WTC11 (cell line): ENCODE measurements at regions not wholly inside any gene's neighbourhood (a gene's known extent, or its start where the extent isn't known, plus 50 kb on each side); places are given as distances from the start of the nearest gene placed in this dataset.
A peak's percentile ranks its signal among the peaks of the same experiment; 100 is the strongest.

Source experiments
- ATF1 ChIP-seq: sonication (generic); formaldehyde crosslinking; IDR thresholded peaks from 2 replicates; pipeline ENCODE4 v1.8.1; 2023; ENCODE audit warnings: mild to moderate bottlenecking, moderate library complexity, missing genetic modification reagents
- E2F1 ChIP-seq: sonication (generic); formaldehyde crosslinking; IDR thresholded peaks from 2 replicates; pipeline ENCODE4 v1.8.0; 2022; ENCODE audit warnings: mild to moderate bottlenecking, missing genetic modification reagents
- E2F5 ChIP-seq: sonication (generic); formaldehyde crosslinking; IDR thresholded peaks from 2 replicates; pipeline ENCODE4 v1.8.1; 2022; ENCODE audit warnings: mild to moderate bottlenecking, moderate library complexity, missing genetic modification reagents
- ETV6 ChIP-seq: sonication (generic); formaldehyde crosslinking; IDR thresholded peaks from 2 replicates; pipeline ENCODE4 v1.8.1; 2022; ENCODE audit warnings: mild to moderate bottlenecking, missing genetic modification reagents
- FOXK1 ChIP-seq: sonication (generic); formaldehyde crosslinking; IDR thresholded peaks from 2 replicates; pipeline ENCODE4 v1.8.0; 2022; ENCODE audit warnings: mild to moderate bottlenecking, moderate library complexity, missing genetic modification reagents
- IRF2 ChIP-seq: sonication (generic); formaldehyde crosslinking; IDR thresholded peaks from 2 replicates; pipeline ENCODE4 v1.8.0; 2022; ENCODE audit warnings: low read depth, missing genetic modification reagents, borderline replicate concordance
- NR1H2 ChIP-seq: sonication (generic); formaldehyde crosslinking; IDR thresholded peaks from 2 replicates; pipeline ENCODE4 v1.9.0; 2021; ENCODE audit warnings: mild to moderate bottlenecking, moderate library complexity, missing genetic modification reagents
- PRDM15 ChIP-seq: sonication (generic); formaldehyde crosslinking; IDR thresholded peaks from 2 replicates; pipeline ENCODE4 v1.8.0; 2022; ENCODE audit warnings: missing genetic modification reagents
- SP1 ChIP-seq: sonication (generic); formaldehyde crosslinking; conservative IDR thresholded peaks from 2 replicates; pipeline ENCODE4 v1.8.1; 2022; ENCODE audit warnings: missing genetic modification reagents
- TF ChIP-seq, protein P1 (sequence below): fragments of 200-600 bp; IDR thresholded peaks from 2 replicates; pipeline ENCODE4 v1.8.0; 2022; ENCODE audit warnings: antibody characterized with exemption
- TF ChIP-seq, protein P2 (sequence below): sonication (generic); formaldehyde crosslinking; IDR thresholded peaks from 2 replicates; pipeline ENCODE4 v1.8.0; 2022; ENCODE audit warnings: mild to moderate bottlenecking, missing genetic modification reagents

DNA sequence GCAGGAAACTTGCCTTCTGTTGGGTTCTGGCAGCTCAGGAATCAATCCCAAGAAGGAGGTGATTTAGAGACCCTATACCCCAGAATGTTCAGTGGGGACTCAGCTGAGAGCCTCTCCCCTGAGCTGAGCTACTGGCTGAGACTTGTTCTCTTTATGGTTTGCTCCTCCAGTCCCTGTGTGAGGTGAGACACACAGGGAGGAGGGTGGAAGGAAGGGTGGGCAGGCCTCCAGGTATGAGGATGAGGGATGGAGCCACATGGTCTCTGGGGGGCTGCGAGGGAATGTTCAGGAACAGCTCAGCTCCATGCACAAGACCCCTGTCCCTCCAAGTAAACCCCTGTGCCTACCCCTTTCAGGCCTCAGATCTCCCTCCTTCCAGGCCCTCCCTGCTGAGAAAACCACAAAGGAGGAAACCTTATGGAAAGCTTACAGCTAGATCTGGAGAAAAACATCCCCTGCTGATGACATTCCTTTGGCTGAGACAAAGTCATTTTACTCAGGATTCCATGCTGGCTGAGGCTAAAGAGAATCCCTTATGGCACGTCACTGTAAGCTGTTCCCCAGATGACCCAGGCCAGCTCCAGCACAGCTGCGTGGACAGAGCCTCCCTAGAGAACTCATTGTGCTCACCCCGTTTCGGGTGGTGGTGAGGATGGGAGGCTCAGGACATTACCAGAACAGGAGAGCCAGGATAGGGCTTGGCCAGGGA lies 91.5 kb upstream of the IPO9 start:
- TF ChIP-seq SP1 (CRISPR knock-in tag) = no peak
- no peak for TF ChIP-seq PRDM15
- no peak for TF ChIP-seq FOXK1
- TF ChIP-seq, protein P1, sequence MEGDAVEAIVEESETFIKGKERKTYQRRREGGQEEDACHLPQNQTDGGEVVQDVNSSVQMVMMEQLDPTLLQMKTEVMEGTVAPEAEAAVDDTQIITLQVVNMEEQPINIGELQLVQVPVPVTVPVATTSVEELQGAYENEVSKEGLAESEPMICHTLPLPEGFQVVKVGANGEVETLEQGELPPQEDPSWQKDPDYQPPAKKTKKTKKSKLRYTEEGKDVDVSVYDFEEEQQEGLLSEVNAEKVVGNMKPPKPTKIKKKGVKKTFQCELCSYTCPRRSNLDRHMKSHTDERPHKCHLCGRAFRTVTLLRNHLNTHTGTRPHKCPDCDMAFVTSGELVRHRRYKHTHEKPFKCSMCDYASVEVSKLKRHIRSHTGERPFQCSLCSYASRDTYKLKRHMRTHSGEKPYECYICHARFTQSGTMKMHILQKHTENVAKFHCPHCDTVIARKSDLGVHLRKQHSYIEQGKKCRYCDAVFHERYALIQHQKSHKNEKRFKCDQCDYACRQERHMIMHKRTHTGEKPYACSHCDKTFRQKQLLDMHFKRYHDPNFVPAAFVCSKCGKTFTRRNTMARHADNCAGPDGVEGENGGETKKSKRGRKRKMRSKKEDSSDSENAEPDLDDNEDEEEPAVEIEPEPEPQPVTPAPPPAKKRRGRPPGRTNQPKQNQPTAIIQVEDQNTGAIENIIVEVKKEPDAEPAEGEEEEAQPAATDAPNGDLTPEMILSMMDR = no peak
- peak; percentile 39; the same call in 1 of the 2 replicates for TF ChIP-seq ETV6 (CRISPR knock-in tag)
- no peak for TF ChIP-seq E2F1 (CRISPR knock-in tag)
- no peak for TF ChIP-seq E2F5 (CRISPR knock-in tag)
- TF ChIP-seq IRF2 (CRISPR knock-in tag) = no peak
- TF ChIP-seq ATF1 (CRISPR knock-in tag) = no peak
- TF ChIP-seq, protein P2, sequence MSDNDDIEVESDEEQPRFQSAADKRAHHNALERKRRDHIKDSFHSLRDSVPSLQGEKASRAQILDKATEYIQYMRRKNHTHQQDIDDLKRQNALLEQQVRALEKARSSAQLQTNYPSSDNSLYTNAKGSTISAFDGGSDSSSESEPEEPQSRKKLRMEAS (CRISPR knock-in tag) = no peak
- TF ChIP-seq NR1H2 (CRISPR knock-in tag) = no peak
